GM12891 (cell line): ENCODE measurements at regions not wholly inside any gene's neighbourhood (a gene's known extent, or its start where the extent isn't known, plus 50 kb on each side); places are given as distances from the start of the nearest gene placed in this dataset.

ENCODE experiments used
- POLR2A ChIP-seq: IDR thresholded peaks from 2 replicates; pipeline ENCODE4 v1.6.1; 2011; ENCODE audit warnings: low read depth, low read length, control low read depth
- POLR2AphosphoS5 ChIP-seq: IDR thresholded peaks from 2 replicates; pipeline ENCODE4 v1.6.1; 2011; ENCODE audit warnings: low read depth, low read length, control low read depth
- TAF1 ChIP-seq: IDR thresholded peaks from 2 replicates; pipeline ENCODE4 v1.6.1; 2011; ENCODE audit warnings: low read depth, low read length, control low read depth

- no peak for TF ChIP-seq POLR2AphosphoS5
- TF ChIP-seq TAF1 = no peak
- no peak for TF ChIP-seq POLR2A
These were observed 246.1 kb downstream of the KIF4B start for GRCh38 chr5:155259648-155260047.
